GM18499 (cell line): ENCODE measurements at regions not wholly inside any gene's neighbourhood (a gene's known extent, or its start where the extent isn't known, plus 50 kb on each side); places are given as distances from the start of the nearest gene placed in this dataset.
"Not testable (repeated sequence)": the region's sequence is repeated elsewhere in the genome, so short reads cannot be mapped to it uniquely, and the experiment has no call there.

ENCODE experiments used
- ATAC-seq: cut with Tn5 transposase; IDR thresholded peaks from one replicate; pipeline ENCODE4 v1.9.1; 2021; ENCODE audit warnings: moderate number of reproducible peaks; ENCODE audit not compliant: insufficient read depth, unreplicated experiment

DNA sequence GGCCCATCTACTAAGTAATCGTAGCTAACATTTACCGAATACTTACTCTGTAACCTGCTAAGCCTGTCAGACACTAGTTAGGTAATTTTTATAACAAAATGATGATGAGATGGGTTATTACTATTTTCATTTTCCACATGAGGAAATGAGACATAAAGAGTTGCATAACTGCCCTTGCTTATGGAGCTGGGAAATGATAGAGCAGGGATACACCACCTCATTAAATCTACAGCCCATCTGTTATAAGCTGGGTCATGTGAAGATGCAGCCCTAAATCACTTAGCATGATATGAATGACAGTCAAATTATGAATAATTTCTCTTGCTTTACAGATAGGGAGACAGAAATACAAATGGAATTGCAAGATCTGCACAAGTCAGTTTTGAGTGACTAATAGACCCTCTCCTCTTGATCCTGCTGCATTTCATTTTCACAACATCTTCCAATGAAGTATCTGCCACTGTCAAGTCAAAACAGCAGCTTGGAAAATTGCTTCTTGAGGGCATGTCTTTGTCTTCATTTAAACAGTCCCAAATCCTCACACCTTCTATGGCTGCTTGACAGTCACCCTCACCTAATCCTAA, 364.7 kb downstream of the PRELID2 start:
- no peak for ATAC-seq

DNA sequence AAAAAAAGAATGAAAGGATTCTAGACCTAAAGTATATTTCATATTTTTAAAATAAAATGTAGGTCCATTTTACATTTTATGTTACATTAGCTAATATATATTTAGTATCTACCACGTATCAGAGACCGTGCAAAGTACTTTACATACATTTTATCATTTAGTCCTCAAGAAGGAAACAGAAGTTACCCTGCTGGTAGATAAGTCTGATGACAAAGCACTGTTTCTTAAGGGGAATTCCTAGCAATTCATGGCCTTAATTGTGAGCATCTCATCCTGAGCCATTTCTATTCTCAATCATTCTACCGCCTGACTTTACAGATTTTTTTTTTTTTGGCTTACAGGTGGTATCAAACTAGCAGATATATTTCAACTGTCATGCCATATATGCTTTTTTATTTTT, 367.7 kb downstream of the PRELID2 start:
- no peak for ATAC-seq

DNA sequence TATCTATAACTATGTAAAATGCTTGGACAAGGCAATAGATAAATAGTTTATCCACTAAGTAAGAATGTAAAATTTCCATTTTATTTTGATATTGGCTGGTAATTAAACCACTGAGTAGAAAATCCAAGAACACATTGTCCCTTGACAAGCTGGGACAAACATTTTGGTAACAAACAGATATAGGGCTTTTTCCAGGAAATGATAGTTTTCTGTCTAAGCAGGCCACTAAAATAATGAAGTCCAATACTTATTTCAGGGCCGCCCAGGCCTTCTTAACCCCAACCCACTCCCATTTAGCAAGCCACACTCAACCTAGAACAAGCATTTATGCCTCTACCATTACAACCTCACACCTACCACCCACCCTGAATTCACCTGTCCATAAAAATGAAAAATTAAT, 368.6 kb downstream of the PRELID2 start:
- ATAC-seq = no peak

DNA sequence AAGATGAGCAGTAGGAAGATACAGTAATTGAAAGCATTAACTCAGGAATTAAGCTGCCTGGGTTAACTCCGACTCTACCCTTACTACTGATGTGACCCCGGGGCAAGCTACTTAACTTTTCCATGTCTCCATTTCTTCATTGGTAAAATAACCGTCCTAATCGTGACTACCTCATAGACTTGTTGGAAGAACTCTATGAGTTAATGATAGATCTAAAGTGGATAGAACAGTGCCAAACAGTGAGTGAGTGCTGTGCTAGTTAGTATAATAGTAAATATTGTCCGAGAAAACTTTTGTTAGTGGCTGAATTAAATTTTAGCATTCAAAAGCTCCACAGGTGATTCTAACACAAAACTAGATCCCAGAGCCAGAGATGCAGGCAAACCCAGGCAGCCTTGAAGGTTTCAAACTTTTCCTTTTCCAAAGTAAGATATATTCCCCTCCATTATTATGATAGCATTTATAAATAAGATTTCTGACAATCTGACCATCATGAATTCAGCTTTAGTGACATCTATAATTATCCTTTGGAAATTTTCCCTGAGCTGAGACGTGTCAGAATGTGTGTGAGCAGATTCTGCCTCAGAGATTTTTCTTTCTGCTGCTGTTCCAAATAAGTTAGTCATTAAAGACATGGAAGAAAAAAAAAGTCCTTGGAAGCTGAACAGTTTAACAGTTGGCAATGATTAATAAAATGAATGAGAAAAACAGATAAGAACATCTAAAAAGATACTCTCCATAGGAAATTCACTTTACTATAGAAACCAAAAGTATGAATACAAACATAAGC, 369.5 kb downstream of the PRELID2 start:
- ATAC-seq = no peak

DNA sequence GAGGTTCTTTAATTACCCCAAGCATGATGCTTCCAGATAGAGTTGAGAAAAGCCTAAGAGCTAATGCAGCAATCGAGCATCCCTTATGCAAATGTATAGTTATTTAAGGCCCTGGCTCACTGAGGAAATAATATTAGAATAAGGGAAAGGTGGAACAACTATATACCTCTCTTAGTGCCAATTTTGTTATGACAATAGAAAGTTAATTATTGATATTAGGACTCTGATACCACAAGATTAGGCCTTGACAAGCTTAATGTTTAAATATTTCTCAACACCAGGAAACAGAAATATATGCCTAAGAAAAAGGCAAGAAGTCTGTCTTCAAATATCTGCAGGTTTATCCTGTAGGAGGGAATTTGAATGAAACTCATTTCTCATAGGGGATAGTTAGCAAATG, 371.0 kb downstream of the PRELID2 start:
- ATAC-seq = no peak

DNA sequence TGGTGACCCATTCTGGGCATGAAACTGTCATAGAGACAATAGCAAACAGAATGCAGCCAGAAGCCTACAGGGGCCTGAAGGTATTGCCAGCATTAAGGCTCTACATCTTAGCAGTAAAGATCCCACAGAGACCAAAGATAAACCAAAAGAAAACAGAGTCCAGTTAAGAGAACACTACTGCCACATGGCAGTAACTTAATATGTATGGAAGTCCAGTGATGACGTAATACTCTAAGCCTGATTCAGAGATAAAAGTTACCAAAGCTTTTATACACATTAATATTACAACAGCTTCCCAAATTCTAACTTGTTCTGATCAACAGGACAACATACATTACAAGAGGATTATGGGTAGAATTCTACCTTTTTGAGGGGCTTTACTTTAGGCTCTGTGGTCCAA, 371.5 kb downstream of the PRELID2 start:
- ATAC-seq = no peak

DNA sequence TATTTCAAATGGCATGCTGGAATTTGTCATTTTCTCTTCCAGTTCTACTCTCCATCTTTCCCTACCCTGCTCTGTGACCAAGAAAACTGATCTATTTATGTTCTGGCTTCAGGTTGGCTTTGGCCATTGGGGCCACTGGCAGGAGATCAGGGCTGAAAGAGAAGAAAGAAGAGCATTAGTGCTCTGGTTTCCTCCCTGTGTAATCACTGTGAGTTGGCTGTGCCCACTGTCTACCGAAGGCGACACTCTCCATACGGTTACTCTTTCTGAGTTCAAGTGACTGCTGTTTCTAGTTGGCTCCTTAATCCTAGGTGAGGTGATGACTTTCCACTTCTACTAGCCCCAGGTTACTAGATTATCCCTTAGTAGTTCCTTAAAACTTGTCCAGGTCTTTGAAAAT, 372.6 kb downstream of the PRELID2 start:
- ATAC-seq = no peak

DNA sequence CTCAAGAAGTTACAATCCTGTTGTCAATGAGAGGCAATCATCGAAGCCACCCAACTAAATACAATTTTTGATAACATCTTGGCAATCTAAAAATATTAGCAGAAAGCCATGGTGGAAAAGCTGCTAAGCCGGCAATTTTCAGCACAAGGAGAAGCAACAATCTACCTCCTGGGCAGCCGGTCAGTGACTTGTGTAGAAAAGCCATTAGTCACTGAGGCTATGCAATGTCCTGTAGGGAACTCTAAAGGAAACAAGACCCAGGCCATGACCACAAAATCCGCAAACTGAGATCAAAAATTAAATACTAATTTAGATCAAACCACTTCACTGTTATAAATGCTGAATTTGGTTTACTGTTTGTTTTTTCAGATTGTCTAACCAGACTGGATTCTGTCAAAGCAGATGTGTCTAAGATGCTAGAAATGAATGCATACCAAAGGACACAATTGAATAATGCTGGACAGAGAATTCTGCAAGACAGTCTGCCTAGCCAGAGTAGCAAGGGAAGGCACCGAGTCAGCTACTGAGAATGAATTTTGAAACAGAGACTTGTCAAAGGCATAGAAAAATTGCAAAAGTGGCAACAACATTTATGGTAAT, 384.8 kb downstream of the PRELID2 start:
- ATAC-seq = no peak

DNA sequence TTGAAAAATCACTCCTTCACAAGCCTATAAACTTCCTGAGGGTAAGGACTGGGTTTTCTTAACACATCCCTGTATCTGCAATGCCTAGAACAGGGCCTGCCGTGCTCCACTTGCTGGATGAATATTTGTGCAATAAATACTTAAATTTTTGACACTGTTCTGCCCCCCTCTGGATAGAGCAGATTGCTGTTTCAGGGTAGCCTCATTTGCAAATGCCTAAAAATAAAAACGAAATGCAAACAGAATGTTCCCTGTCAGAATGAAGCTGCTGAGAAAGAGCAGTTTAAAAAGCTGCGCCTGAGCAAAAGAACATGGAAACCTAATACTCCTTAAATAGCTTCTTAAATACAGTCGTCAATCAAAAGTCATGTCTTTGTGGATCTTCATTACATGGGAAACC, 385.3 kb downstream of the PRELID2 start:
- ATAC-seq = no peak

DNA sequence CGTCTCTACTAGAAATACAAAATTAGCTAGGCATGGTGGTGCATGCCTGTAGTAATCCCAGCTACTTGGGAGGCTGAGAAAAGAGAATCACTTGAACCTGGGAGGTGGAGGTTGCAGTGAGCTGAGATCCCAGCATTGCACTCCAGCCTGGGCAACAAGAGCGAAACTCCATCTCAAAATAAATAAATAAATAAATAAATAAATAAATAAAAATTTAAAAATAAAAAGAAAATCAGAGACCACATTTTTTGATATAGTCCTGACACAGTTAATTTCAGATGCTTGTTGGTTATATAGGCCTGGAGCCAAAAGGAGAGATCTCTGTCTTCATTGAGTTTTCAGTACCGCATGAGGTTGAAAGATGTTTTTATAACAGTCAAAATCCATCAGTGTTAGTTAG, 388.3 kb downstream of the PRELID2 start:
- ATAC-seq = not testable (repeated sequence)

DNA sequence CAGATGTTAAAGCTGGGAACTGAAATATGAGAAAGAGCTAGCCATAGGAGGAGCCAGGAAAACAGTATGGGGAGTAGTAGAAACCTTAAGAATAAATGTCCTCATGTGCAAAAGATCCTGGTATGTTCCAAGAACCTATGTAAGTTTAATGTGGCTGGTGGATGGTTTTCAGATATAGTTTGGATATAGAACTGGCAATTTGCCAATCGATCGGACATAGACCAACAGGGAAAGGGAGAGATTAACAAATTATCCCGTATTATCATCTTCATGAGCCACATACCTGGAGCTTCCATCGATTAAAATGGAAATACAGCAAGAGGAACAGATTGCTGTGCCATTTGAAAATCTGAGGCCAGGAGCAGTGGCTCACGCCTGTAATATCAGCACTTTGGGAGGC, 388.7 kb downstream of the PRELID2 start:
- no peak for ATAC-seq

DNA sequence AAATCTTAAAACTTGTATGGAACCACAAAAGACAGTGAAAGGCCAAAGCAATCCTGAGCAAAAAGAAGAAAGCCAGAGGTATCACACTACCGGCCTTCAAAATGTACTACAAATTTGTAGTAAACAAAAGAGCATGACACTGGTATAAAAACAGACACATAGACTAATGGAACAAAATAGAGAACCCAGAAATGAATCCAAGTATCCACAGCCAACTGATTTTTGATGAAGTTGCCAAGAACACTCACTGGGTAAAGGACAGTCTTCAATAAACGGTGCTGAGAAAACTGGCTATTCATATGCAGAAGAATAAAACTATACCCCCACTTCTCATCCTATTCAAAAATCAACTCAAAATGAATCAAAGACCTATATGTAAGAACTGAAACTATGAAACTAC, 390.1 kb downstream of the PRELID2 start:
- ATAC-seq = no peak

DNA sequence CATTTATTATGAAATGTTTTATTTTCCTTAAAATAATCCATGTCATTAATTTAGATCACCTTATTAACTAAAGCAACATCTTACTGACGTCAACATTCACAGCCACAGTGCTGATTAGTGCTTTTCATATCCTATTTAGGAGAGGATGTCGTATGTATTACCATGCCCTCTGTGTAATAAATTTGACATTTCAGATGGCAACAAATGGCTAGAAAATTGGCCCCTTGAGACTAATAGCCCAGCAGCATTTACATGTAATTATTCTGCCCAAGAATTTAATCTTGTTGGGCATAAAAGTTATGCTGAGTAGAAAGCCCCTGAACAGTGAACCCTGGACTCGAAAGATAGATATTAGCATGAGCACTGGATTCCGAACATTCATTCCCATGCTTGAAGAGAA, 391.2 kb downstream of the PRELID2 start:
- no peak for ATAC-seq

DNA sequence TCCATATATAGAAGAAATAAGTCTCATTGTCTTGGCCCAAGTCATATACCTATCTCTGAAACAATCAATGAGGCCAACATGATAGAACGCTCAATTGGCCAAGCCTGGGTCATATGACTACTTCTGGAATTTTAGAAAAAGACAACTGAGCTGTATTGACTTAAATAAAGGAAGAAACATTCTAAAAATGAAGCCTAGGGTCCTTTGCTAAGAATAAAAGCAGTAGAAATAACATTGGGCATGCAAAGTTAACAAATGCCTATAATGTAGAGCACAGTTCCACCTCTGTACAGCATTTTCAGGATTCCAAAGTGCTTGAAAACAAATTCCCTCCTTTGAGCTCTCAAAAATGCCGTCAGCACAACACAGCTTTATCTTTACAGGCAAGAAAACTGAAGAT, 391.8 kb downstream of the PRELID2 start:
- no peak for ATAC-seq

DNA sequence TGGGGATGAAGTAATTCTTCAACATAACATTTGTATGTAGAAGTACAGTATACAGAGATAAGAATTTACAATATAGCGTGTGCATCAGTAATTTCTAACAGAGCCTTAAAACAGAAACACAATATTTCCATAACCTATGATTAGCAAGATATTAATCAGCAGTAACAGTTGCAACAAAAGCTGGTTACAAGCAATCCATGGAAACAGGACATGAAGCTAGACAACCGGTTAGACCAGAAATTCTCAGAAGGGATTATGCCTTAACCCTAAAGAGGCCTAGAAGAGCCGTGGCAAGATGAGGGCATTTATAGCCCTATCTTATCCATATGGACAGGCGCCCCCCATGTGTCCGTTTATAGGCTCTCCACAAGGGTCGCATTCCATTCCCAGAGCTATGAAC, 392.5 kb downstream of the PRELID2 start:
- not testable (repeated sequence) for ATAC-seq

DNA sequence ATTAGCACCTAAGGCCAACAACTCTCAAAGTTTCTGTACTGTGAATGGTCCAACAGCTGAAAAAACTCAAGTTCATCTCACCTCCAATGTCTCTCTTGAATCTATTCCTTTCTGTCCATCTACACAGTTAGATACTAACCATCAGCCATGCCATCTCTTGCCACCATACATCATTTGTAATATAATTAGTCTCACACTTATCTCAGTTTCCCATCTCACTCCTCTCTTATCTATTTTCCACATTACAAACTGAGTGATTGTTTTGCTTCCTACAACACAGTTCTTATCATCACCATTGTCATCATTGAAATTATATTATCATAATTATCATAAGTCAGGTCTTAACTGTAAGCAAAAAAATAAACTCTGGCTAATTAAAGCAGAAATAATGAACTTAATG, 393.9 kb downstream of the PRELID2 start:
- no peak for ATAC-seq

DNA sequence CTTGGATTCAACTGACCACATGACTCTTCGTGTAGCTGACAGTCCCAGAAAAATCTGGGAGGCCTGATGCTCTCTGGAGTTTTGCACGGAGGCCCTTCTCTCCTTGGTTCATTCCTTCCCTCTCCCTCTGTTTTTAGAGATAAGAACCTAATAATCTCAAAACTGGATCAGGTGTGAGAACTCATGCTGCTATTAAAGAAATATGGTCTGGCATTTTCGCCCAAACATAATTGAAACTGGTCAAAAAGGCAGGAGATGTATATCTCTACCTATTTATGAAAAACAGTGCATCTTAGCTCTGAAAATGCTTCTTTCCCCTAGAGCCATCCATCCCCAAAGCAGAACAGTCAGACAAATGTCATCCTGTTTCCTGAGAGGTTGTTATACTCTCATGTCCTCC, 397.5 kb downstream of the PRELID2 start:
- no peak for ATAC-seq

DNA sequence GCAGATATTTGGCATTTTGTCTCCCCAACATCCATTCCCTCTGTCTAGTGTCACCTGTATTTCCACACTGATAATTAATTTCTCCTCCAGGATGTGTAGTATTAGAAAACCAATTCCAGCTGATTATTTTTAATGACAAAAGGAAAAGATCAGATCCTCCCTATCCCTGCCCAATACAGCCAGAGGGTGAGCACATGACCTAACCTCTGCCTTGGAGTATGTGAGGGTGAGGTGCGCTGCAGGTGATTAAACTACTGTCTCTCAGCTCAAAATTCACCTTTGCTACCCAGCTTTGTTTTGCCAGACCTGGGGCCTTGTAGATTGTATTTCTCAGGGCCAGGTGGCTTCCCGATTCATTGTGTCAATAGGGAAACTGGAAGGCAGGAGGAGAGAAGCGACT, 402.1 kb downstream of the PRELID2 start:
- ATAC-seq = no peak

DNA sequence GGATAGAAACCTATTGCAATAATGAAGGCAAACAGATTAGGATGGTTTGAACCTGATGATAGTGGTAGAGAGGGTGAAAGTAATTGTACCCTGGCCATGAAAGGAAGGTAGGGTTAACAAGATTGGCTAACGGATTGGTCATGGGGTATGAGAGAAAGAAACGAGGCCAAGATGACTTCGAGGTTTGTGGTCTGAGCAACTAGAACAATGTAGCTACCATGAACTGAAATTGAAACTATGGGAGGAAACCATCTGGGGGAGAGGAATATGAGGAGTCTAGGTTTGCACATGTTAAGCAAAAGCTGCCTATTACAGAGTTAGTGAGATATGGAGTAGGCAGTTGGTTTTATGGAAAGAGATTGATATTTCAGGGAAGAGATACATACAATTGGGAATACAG, 406.0 kb downstream of the PRELID2 start:
- no peak for ATAC-seq

DNA sequence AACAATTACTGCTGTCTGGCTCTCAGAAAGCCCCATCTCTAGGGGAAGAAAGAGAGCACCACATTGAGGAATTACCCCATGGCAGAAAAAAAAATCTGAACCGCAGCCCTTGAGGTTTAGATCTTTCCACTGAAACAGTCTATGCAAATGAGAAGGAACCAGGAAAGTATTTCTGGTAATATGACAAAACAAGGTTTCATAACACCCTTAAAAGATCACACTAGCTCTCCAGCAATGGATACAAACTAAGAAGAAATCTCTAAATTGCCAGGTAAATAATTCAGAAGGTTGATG, 427.1 kb downstream of the PRELID2 start:
- peak; percentile 65 for ATAC-seq

DNA sequence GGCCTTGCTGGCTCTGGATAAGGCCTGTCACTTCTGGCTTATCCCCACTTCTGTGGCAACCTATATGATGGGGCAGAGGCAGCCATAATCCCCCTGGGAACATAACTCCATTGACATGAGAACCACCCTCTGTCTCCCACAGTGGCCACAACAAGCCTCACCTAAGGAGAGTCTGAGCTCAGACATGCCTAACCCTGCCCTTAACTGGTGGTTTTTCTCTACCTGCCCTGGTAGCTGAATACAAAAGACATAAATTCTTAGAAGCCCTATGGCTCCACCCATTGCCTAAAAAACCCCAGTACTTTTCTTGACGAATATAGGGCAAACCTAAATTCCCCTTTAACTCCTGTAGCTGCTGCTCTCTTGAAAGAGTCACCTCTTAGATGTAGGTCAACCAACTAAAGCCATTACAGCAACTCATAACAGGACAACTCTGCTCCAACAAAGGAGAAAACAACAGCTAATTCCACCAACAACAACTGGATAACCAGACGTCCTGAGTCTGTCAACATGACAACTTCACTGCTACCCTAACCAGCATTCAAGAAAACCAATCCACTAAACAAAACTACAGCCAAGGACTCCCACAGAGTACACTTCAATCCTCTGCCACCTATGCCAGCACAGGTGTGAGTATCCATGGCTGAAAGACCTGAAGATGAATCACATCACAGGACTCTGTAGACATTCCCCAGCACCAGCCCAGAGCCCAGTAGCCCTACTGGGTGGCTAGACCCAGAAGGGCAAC, 427.7 kb downstream of the PRELID2 start:
- peak; percentile 47 for ATAC-seq
